PC-3 (cell line): ENCODE measurements at regions not wholly inside any gene's neighbourhood (a gene's known extent, or its start where the extent isn't known, plus 50 kb on each side); places are given as distances from the start of the nearest gene placed in this dataset.

Experiments used
- ATAC-seq: fragments of 200-7000 bp; cut with Tn5 transposase; 2 replicates; pipeline ENCODE4 v1.9.1; 2020; ENCODE audit warnings: mild to moderate bottlenecking, moderate library complexity
- BruUV-seq: library from RNA; stranded (reverse); fragments of 400-500 nt; replicated peaks from 2 replicates; lab custom pipeline; 2021; lab: Mats Ljungman, UMichigan
- CTCF ChIA-PET: fragments of 300-600 bp; sonication (Branson Sonifier 250); formaldehyde crosslinking; loops from one replicate; lab custom pipeline; 2022; ENCODE audit warnings: antibody characterized with exemption; lab: Charles Lee
- POLR2A ChIA-PET: fragments of 300-600 bp; sonication (Branson Sonifier 250); formaldehyde crosslinking; loops from one replicate; lab custom pipeline; 2022; ENCODE audit warnings: antibody characterized with exemption; ENCODE audit not compliant: unreplicated experiment; lab: Charles Lee
- DNase-seq: peaks from one replicate; pipeline ENCODE4 v3.0.0-alpha.2; 2015
- H2AFZ ChIP-seq: fragments of 300-600 bp; sonication (generic); 2 replicates; pipeline ENCODE4 v1.6.0; 2016; ENCODE audit warnings: antibody characterized with exemption, low read length
- H3F3A ChIP-seq: fragments of 300-600 bp; sonication (generic); one replicate; pipeline ENCODE4 v1.6.0; 2017; ENCODE audit warnings: antibody characterized with exemption, low read length, control low read depth, mild to moderate bottlenecking; ENCODE audit not compliant: unreplicated experiment
- H3K27ac ChIP-seq: fragments of 300-600 bp; sonication (generic); 2 replicates; pipeline ENCODE4 v1.5.1; 2016; ENCODE audit warnings: mild to moderate bottlenecking, low read length
- H3K27me3 ChIP-seq: fragments of 300-600 bp; sonication (generic); 2 replicates; pipeline ENCODE4 v1.6.1; 2016; ENCODE audit warnings: low read length, mixed read lengths
- H3K36me3 ChIP-seq: fragments of 300-600 bp; sonication (generic); 2 replicates; pipeline ENCODE4 v1.6.1; 2016; ENCODE audit warnings: low read depth, mixed run types, low read length, mixed read lengths
- H3K4me1 ChIP-seq: fragments of 300-600 bp; sonication (generic); 2 replicates; pipeline ENCODE4 v1.5.1; 2016; ENCODE audit warnings: low read length; ENCODE audit not compliant: insufficient read depth
- H3K4me2 ChIP-seq: fragments of 300-600 bp; sonication (generic); 2 replicates; pipeline ENCODE4 v1.6.0; 2016; ENCODE audit warnings: low read length
- H3K4me3 ChIP-seq: fragments of 300-600 bp; sonication (generic); 2 replicates; pipeline ENCODE4 v1.5.1; 2016; ENCODE audit warnings: mild to moderate bottlenecking, low read length, mixed read lengths
- H3K79me2 ChIP-seq: fragments of 300-600 bp; sonication (generic); 2 replicates; pipeline ENCODE4 v1.6.1; 2017; ENCODE audit warnings: low read length, mixed read lengths
- H3K9ac ChIP-seq: fragments of 300-600 bp; sonication (generic); 2 replicates; pipeline ENCODE4 v1.6.0; 2016; ENCODE audit warnings: mild to moderate bottlenecking, low read length
- H3K9me2 ChIP-seq: fragments of 300-600 bp; sonication (generic); replicated peaks from 2 replicates; pipeline ENCODE4 v1.6.1; 2016; ENCODE audit warnings: mixed run types, low read length, mixed read lengths
- H3K9me3 ChIP-seq: fragments of 300-600 bp; sonication (generic); 2 replicates; pipeline ENCODE4 v1.6.1; 2016; ENCODE audit warnings: low read length, mixed read lengths
- H4K20me1 ChIP-seq: fragments of 300-600 bp; sonication (generic); 2 replicates; pipeline ENCODE4 v1.6.1; 2016; ENCODE audit warnings: low read length, mixed read lengths
- EZH2 ChIP-seq: fragments of 300-600 bp; sonication (generic); IDR thresholded peaks from one replicate; pipeline ENCODE4 v1.6.1; 2017; ENCODE audit warnings: antibody characterized with exemption, mild to moderate bottlenecking, low read length; ENCODE audit not compliant: unreplicated experiment
- EZH2phosphoT487 ChIP-seq: fragments of 300-600 bp; sonication (generic); IDR thresholded peaks from 2 replicates; pipeline ENCODE4 v1.6.1; 2018; ENCODE audit warnings: mild to moderate bottlenecking, antibody characterized with exemption, low read length, borderline replicate concordance
- intact Hi-C: fragments of 100-400 bp; cut with micrococcal nuclease; formaldehyde crosslinking; loops from 2 replicates; pipeline ENCODE4 v1.9.0; 2023
- TF ChIP-seq, protein P1 (sequence below): fragments of 300-600 bp; sonication (generic); conservative IDR thresholded peaks from 2 replicates; pipeline ENCODE4 v1.5.1; 2017; ENCODE audit warnings: antibody characterized with exemption, low read depth, mild to moderate bottlenecking, low read length

GRCh38 chr5:156020647-156021046, 306.3 kb upstream of the SGCD start:
- TF ChIP-seq, protein P1, sequence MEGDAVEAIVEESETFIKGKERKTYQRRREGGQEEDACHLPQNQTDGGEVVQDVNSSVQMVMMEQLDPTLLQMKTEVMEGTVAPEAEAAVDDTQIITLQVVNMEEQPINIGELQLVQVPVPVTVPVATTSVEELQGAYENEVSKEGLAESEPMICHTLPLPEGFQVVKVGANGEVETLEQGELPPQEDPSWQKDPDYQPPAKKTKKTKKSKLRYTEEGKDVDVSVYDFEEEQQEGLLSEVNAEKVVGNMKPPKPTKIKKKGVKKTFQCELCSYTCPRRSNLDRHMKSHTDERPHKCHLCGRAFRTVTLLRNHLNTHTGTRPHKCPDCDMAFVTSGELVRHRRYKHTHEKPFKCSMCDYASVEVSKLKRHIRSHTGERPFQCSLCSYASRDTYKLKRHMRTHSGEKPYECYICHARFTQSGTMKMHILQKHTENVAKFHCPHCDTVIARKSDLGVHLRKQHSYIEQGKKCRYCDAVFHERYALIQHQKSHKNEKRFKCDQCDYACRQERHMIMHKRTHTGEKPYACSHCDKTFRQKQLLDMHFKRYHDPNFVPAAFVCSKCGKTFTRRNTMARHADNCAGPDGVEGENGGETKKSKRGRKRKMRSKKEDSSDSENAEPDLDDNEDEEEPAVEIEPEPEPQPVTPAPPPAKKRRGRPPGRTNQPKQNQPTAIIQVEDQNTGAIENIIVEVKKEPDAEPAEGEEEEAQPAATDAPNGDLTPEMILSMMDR, result no peak
- TF ChIP-seq EZH2phosphoT487, result no peak
- TF ChIP-seq EZH2, result no peak
- no peak for ATAC-seq

GRCh38 chr5:156021866-156022265, 305.1 kb upstream of the SGCD start:
- no TSS peak for BruUV-seq
- intact Hi-C loops, result no loop called here
- CTCF ChIA-PET, result no interaction called here

More at GRCh38 chr5:156020647-156021046, 306.3 kb upstream of the SGCD start:
- no peaks in the 10 kb centered on the region for H3F3A ChIP-seq
- no peak overlapping the region for H3K4me2 ChIP-seq
- no peak overlapping the region for H3K27ac ChIP-seq
- intact Hi-C loops, result no loop called here
- H3K27me3 ChIP-seq, result no peaks in the 10 kb centered on the region
- no peak overlapping the region for H2AFZ ChIP-seq
- no peak overlapping the region for H3K4me3 ChIP-seq
- H3K79me2 ChIP-seq, result no peaks in the 10 kb centered on the region
- H3K36me3 ChIP-seq, result no peaks in the 10 kb centered on the region
- H4K20me1 ChIP-seq, result no peaks in the 10 kb centered on the region
- no peak overlapping the region for H3K9ac ChIP-seq
- ChIA-PET POLR2A (no interaction called here), CTCF (no interaction called here)
- no peaks in the 10 kb centered on the region for H3K9me2 ChIP-seq
- DNase-seq, result no peak
- H3K9me3 ChIP-seq, result no peaks in the 10 kb centered on the region
- no peaks in the 10 kb centered on the region for H3K4me1 ChIP-seq
- BruUV-seq, result no TSS peak

GRCh38 chr5:156025656-156026055, 301.3 kb upstream of the SGCD start:
- Histone ChIP-seq H3K4me3 (no peak overlapping the region), H3K9me2 (no peaks in the 10 kb centered on the region), H4K20me1 (no peaks in the 10 kb centered on the region), H3K79me2 (no peaks in the 10 kb centered on the region), H3K9ac (no peak overlapping the region), H3K4me1 (no peaks in the 10 kb centered on the region), H3F3A (no peaks in the 10 kb centered on the region), H2AFZ (no peak overlapping the region), H3K27ac (no peak overlapping the region), H3K27me3 (no peaks in the 10 kb centered on the region), H3K36me3 (no peaks in the 10 kb centered on the region), H3K9me3 (no peaks in the 10 kb centered on the region), H3K4me2 (no peak overlapping the region)
- CTCF ChIA-PET, result no interaction called here
- POLR2A ChIA-PET, result no interaction called here
- no TSS peak for BruUV-seq
- ATAC-seq (no peak), DNase-seq (no peak)
- intact Hi-C loops, result no loop called here
- TF ChIP-seq EZH2phosphoT487 (no peak), EZH2 (no peak)
- TF ChIP-seq, protein P1, result no peak

More at GRCh38 chr5:156021866-156022265, 305.1 kb upstream of the SGCD start:
- H3K9me2 ChIP-seq, result no peaks in the 10 kb centered on the region
- no peak overlapping the region for H3K9ac ChIP-seq
- H3K4me2 ChIP-seq, result no peak overlapping the region
- DNase-seq (no peak), ATAC-seq (no peak)
- no peaks in the 10 kb centered on the region for H3K36me3 ChIP-seq
- H3K4me1 ChIP-seq, result no peaks in the 10 kb centered on the region
- no peak overlapping the region for H3K27ac ChIP-seq
- H2AFZ ChIP-seq, result no peak overlapping the region
- no peaks in the 10 kb centered on the region for H4K20me1 ChIP-seq
- no peaks in the 10 kb centered on the region for H3K9me3 ChIP-seq
- TF ChIP-seq, protein P1, result no peak
- no peak for TF ChIP-seq EZH2phosphoT487
- TF ChIP-seq EZH2, result no peak
- H3F3A ChIP-seq, result no peaks in the 10 kb centered on the region
- POLR2A ChIA-PET, result no interaction called here
- H3K79me2 ChIP-seq, result no peaks in the 10 kb centered on the region
- no peaks in the 10 kb centered on the region for H3K27me3 ChIP-seq
- H3K4me3 ChIP-seq, result no peak overlapping the region
